ENCODE measurements at regions not wholly inside any gene's neighbourhood (a gene's known extent, or its start where the extent isn't known, plus 50 kb on each side); places are given as distances from the start of the nearest gene placed in this dataset.

- Histone ChIP-seq H3K4me1 (ENCODE audit: insufficient read depth, low read length, poor library complexity, severe bottlenecking) (no peaks in the 10 kb centered on the region), H3K4me2 (ENCODE audit: low read length) (no peak overlapping the region), H3K27ac (ENCODE audit: low read depth, low read length, poor library complexity, severe bottlenecking) (no peak overlapping the region), H3K9me2 (ENCODE audit: insufficient read depth, low read length) (no peaks in the 10 kb centered on the region), H3K4me3 (ENCODE audit: low read depth, low read length, poor library complexity, severe bottlenecking) (no peak overlapping the region), H4K20me1 (ENCODE audit: insufficient read depth, low read length) (no peaks in the 10 kb centered on the region), H3K36me3 (ENCODE audit: insufficient read depth, low read length) (no peaks in the 10 kb centered on the region), H3K9me3 (ENCODE audit: low read length) (no peaks in the 10 kb centered on the region), H3K79me2 (ENCODE audit: insufficient read depth, low read depth, low read length) (no peaks in the 10 kb centered on the region), H2AFZ (ENCODE audit: low read length) (no peak overlapping the region)
- ChIA-PET POLR2A (no interaction called here), CTCF (ENCODE audit: unreplicated experiment) (no interaction called here)
- BruUV-seq (replicated peaks) = no TSS peak
- no peak for DNase-seq (ENCODE audit: low spot score)
- intact Hi-C loops (cut with micrococcal nuclease; ENCODE audit: unreplicated experiment) = no loop called here
- TF ChIP-seq, protein P1, sequence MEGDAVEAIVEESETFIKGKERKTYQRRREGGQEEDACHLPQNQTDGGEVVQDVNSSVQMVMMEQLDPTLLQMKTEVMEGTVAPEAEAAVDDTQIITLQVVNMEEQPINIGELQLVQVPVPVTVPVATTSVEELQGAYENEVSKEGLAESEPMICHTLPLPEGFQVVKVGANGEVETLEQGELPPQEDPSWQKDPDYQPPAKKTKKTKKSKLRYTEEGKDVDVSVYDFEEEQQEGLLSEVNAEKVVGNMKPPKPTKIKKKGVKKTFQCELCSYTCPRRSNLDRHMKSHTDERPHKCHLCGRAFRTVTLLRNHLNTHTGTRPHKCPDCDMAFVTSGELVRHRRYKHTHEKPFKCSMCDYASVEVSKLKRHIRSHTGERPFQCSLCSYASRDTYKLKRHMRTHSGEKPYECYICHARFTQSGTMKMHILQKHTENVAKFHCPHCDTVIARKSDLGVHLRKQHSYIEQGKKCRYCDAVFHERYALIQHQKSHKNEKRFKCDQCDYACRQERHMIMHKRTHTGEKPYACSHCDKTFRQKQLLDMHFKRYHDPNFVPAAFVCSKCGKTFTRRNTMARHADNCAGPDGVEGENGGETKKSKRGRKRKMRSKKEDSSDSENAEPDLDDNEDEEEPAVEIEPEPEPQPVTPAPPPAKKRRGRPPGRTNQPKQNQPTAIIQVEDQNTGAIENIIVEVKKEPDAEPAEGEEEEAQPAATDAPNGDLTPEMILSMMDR (conservative IDR thresholded peaks at IDR 0.05; ENCODE audit: low read length) = no peak
- TF ChIP-seq EZH2phosphoT487 (IDR thresholded peaks at IDR 0.05; ENCODE audit: borderline replicate concordance, low read depth, low read length) = no peak
These were observed 51.6 kb upstream of the SRGAP3 start for GRCh38 chr3:9301091-9301490.

DNA sequence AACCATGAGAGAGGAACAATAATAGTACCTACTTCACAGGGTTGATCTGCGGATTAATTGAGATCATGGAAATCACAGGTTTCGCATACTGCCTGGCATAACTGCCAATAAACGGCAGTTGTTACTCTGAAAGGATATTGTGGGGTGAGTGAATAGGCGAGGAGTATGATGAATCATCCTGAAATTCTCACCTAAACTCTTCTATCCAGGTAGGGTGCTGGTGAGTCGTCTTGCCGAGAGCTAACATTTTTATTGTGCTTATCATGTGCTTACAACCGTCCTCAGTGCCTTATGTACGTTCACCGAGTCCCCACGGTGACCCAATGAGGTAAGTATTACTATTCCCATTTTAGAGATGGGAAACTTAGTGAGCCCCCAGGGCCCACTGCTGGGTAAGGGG, 52.4 kb upstream of the SRGAP3 start:
- Histone ChIP-seq H3K4me3 (ENCODE audit: low read depth, low read length, poor library complexity, severe bottlenecking) (no peak overlapping the region), H3K27ac (ENCODE audit: low read depth, low read length, poor library complexity, severe bottlenecking) (no peak overlapping the region), H2AFZ (ENCODE audit: low read length) (no peak overlapping the region), H3K4me1 (ENCODE audit: insufficient read depth, low read length, poor library complexity, severe bottlenecking) (no peaks in the 10 kb centered on the region), H3K4me2 (ENCODE audit: low read length) (no peak overlapping the region), H4K20me1 (ENCODE audit: insufficient read depth, low read length) (no peaks in the 10 kb centered on the region), H3K79me2 (ENCODE audit: insufficient read depth, low read depth, low read length) (no peaks in the 10 kb centered on the region), H3K36me3 (ENCODE audit: insufficient read depth, low read length) (no peaks in the 10 kb centered on the region), H3K9me2 (ENCODE audit: insufficient read depth, low read length) (no peaks in the 10 kb centered on the region), H3K9me3 (ENCODE audit: low read length) (no peaks in the 10 kb centered on the region)
- no peak for TF ChIP-seq EZH2phosphoT487 (IDR thresholded peaks at IDR 0.05; ENCODE audit: borderline replicate concordance, low read depth, low read length)
- TF ChIP-seq, protein P1 (conservative IDR thresholded peaks at IDR 0.05; ENCODE audit: low read length) = no peak
- CTCF ChIA-PET (ENCODE audit: unreplicated experiment) = interaction anchor here (1.2 kb wide), 1 partner anchor 330 kb away, joined by 3 read pairs; no protein-coding TSS in a partner anchor
- POLR2A ChIA-PET = no interaction called here
- no peak for DNase-seq (ENCODE audit: low spot score)
- BruUV-seq (replicated peaks) = no TSS peak
- intact Hi-C loops (cut with micrococcal nuclease; ENCODE audit: unreplicated experiment) = loop anchor here (1.0 to 2.0 kb wide), 3 partner anchors 235 to 330 kb away; no protein-coding TSS in a partner anchor

DNA sequence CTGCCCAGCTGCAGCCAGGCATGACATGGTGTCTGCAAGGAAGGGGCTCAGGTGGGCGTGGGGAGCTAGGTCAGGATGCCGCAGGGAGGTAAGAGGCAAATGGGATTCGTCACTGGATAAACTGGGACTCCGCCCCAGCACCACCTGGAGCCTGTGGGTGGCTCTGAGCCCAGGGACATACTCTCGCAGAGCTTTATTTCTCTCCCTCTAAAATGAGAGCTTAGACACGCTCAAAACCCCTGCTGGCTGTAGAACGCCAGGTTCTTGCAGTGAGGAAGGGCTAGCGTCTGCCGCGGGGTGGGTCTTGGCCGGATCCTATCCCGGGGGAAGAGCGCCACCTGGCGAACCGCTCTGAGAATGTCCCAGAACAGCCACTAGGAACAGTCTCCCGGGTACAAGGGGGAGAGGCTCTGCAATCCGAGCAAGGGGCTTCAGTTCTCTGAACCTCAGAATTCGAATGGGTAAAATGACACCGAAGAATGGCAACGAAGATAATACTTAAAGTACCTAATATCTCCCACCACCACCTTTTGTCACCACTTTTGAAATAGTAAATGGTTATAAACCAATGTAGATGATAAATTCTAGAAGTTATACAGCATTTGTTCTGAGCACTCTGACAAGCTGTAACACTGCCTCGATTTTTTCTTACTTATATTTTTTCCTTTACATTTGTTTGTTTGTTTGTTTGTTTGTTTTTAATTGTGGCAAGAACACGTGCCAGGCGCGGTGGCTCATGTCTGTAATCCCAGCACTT, 53.2 kb upstream of the SRGAP3 start:
- ChIA-PET POLR2A (interaction anchor here (1.1 kb wide), 1 partner anchor 333 kb away, joined by 3 read pairs; no protein-coding TSS in a partner anchor), CTCF (ENCODE audit: unreplicated experiment) (interaction anchor here (0.6 to 1.2 kb wide), 3 partner anchors 315 to 533 kb away, joined by 3 to 5 read pairs (median 3); partner anchors contain the start of gene OXTR)
- Histone ChIP-seq H3K4me3 (ENCODE audit: low read depth, low read length, poor library complexity, severe bottlenecking) (no peak overlapping the region), H3K36me3 (ENCODE audit: insufficient read depth, low read length) (no peaks in the 10 kb centered on the region), H3K79me2 (ENCODE audit: insufficient read depth, low read depth, low read length) (no peaks in the 10 kb centered on the region), H2AFZ (ENCODE audit: low read length) (no peak overlapping the region), H3K4me1 (ENCODE audit: insufficient read depth, low read length, poor library complexity, severe bottlenecking) (no peaks in the 10 kb centered on the region), H3K4me2 (ENCODE audit: low read length) (no peak overlapping the region), H4K20me1 (ENCODE audit: insufficient read depth, low read length) (no peaks in the 10 kb centered on the region), H3K9me2 (ENCODE audit: insufficient read depth, low read length) (no peaks in the 10 kb centered on the region), H3K9me3 (ENCODE audit: low read length) (no peaks in the 10 kb centered on the region), H3K27ac (ENCODE audit: low read depth, low read length, poor library complexity, severe bottlenecking) (no peak overlapping the region)
- intact Hi-C loops (cut with micrococcal nuclease; ENCODE audit: unreplicated experiment) = loop anchor here (1.0 to 2.0 kb wide), 3 partner anchors 236 to 331 kb away; no protein-coding TSS in a partner anchor
- no peak for TF ChIP-seq EZH2phosphoT487 (IDR thresholded peaks at IDR 0.05; ENCODE audit: borderline replicate concordance, low read depth, low read length)
- TF ChIP-seq, protein P1 (conservative IDR thresholded peaks at IDR 0.05; ENCODE audit: low read length) = peak; percentile 95
- DNase-seq (ENCODE audit: low spot score) = peak; percentile 74
- no TSS peak for BruUV-seq (replicated peaks)

Data from OCI-LY7 (cell line).